SK-N-SH treated with all-trans-retinoic acid at 6 μM for 48 hours (cell line): ENCODE measurements at regions not wholly inside any gene's neighbourhood (a gene's known extent, or its start where the extent isn't known, plus 50 kb on each side); places are given as distances from the start of the nearest gene placed in this dataset.
A peak's percentile ranks its signal among the peaks of the same experiment; 100 is the strongest.

Experiments used
- ATAC-seq: fragments of 200-7000 bp; cut with Tn5 transposase; 3 replicates; pipeline ENCODE4 v1.9.1; 2020; ENCODE audit warnings: mild to moderate bottlenecking, moderate library complexity
- ARNTL ChIP-seq: fragments of 450-650 bp; formaldehyde crosslinking; IDR thresholded peaks from 2 replicates; pipeline ENCODE4 v1.5.0; 2020; ENCODE audit warnings: low read depth, mild to moderate bottlenecking, moderate library complexity, borderline replicate concordance
- BACH2 ChIP-seq: fragments of 250-450 bp; sonication (Bioruptor Pico); IDR thresholded peaks from 2 replicates; pipeline ENCODE4 v1.9.0; 2021; ENCODE audit warnings: mild to moderate bottlenecking, borderline replicate concordance
- CREB5 ChIP-seq: fragments of 250-450 bp; sonication (Bioruptor Pico); IDR thresholded peaks from 2 replicates; pipeline ENCODE4 v1.5.1; 2020; ENCODE audit warnings: low read depth, mild to moderate bottlenecking, moderate library complexity
- CSDC2 ChIP-seq: fragments of 250-450 bp; sonication (Bioruptor Pico); IDR thresholded peaks from 2 replicates; pipeline ENCODE4 v1.5.0; 2020; ENCODE audit warnings: mild to moderate bottlenecking, moderate library complexity
- CSRNP3 ChIP-seq: fragments of 250-450 bp; sonication (Bioruptor Pico); IDR thresholded peaks from 2 replicates; pipeline ENCODE4 v1.5.1; 2021; ENCODE audit warnings: mild to moderate bottlenecking, moderate library complexity
- GLIS3 ChIP-seq: fragments of 250-450 bp; sonication (Bioruptor Pico); IDR thresholded peaks from 2 replicates; pipeline ENCODE4 v1.5.0; 2020; ENCODE audit warnings: mild to moderate bottlenecking, moderate library complexity
- ISL1 ChIP-seq: fragments of 250-450 bp; sonication (Bioruptor Pico); IDR thresholded peaks from 2 replicates; pipeline ENCODE4 v2.1.2; 2022; ENCODE audit warnings: mild to moderate bottlenecking, moderate library complexity
- OSR1 ChIP-seq: fragments of 250-450 bp; sonication (Bioruptor Pico); IDR thresholded peaks from 2 replicates; pipeline ENCODE4 v1.8.0; 2022; ENCODE audit warnings: moderate library complexity, mild to moderate bottlenecking, inconsistent platforms
- POU6F1 ChIP-seq: fragments of 250-450 bp; sonication (Bioruptor Pico); IDR thresholded peaks from 2 replicates; pipeline ENCODE4 v1.8.0; 2021; ENCODE audit warnings: low read depth, mild to moderate bottlenecking, moderate library complexity, borderline replicate concordance
- PPARA ChIP-seq: fragments of 250-450 bp; sonication (Bioruptor Pico); IDR thresholded peaks from 2 replicates; pipeline ENCODE4 v1.5.0; 2020; ENCODE audit warnings: mild to moderate bottlenecking, borderline replicate concordance
- RARB ChIP-seq: fragments of 250-450 bp; sonication (Bioruptor Pico); IDR thresholded peaks from 2 replicates; pipeline ENCODE4 v1.8.0; 2021; ENCODE audit warnings: mild to moderate bottlenecking, moderate library complexity
- SNAI2 ChIP-seq: fragments of 250-450 bp; sonication (Bioruptor Pico); IDR thresholded peaks from 2 replicates; pipeline ENCODE4 v1.5.0; 2020; ENCODE audit warnings: mild to moderate bottlenecking, moderate library complexity
- TCF4 ChIP-seq: fragments of 250-450 bp; sonication (Bioruptor Pico); IDR thresholded peaks from 2 replicates; pipeline ENCODE4 v1.8.0; 2021; ENCODE audit warnings: mild to moderate bottlenecking, moderate library complexity, borderline replicate concordance
- TOX ChIP-seq: fragments of 250-450 bp; sonication (Bioruptor Pico); IDR thresholded peaks from 2 replicates; pipeline ENCODE4 v1.8.0; 2021; ENCODE audit warnings: mild to moderate bottlenecking, moderate library complexity, borderline replicate concordance
- TSHZ2 ChIP-seq: fragments of 250-450 bp; sonication (Bioruptor Pico); IDR thresholded peaks from 2 replicates; pipeline ENCODE4 v1.5.0; 2020; ENCODE audit warnings: mild to moderate bottlenecking, moderate library complexity
- ZC3H10 ChIP-seq: fragments of 250-450 bp; sonication (Bioruptor Pico); IDR thresholded peaks from 2 replicates; pipeline ENCODE4 v1.5.1; 2021; ENCODE audit warnings: mild to moderate bottlenecking, moderate library complexity
- ZFP3 ChIP-seq: fragments of 250-450 bp; sonication (Bioruptor Pico); IDR thresholded peaks from 2 replicates; pipeline ENCODE4 v1.5.0; 2020; ENCODE audit warnings: mild to moderate bottlenecking, moderate library complexity
- ZFP30 ChIP-seq: fragments of 450-650 bp; formaldehyde crosslinking; IDR thresholded peaks from 2 replicates; pipeline ENCODE4 v1.5.0; 2022; ENCODE audit warnings: mild to moderate bottlenecking, moderate library complexity
- ZNF565 ChIP-seq: fragments of 450-650 bp; formaldehyde crosslinking; conservative IDR thresholded peaks from 2 replicates; pipeline ENCODE4 v1.5.0; 2020; ENCODE audit warnings: low read depth, mild to moderate bottlenecking, moderate library complexity
- ZNF8 ChIP-seq: fragments of 450-650 bp; formaldehyde crosslinking; IDR thresholded peaks from 2 replicates; pipeline ENCODE4 v1.5.0; 2020; ENCODE audit warnings: mild to moderate bottlenecking, moderate library complexity

GRCh38 chr12:125983094-125983783 lies 918.0 kb downstream of the AACS start:
- TF ChIP-seq ZFP30 (CRISPR knock-in tag) (no peak), BACH2 (CRISPR knock-in tag) (no peak), ZNF8 (CRISPR knock-in tag) (no peak), POU6F1 (no peak), SNAI2 (CRISPR knock-in tag) (no peak), ZNF565 (CRISPR knock-in tag) (no peak), ZFP3 (CRISPR knock-in tag) (no peak), CREB5 (CRISPR knock-in tag) (no peak), OSR1 (no peak), CSRNP3 (no peak), PPARA (no peak), TCF4 (CRISPR knock-in tag) (no peak), TSHZ2 (no peak), RARB (CRISPR knock-in tag) (no peak), ISL1 (CRISPR knock-in tag) (no peak), TOX (CRISPR knock-in tag) (no peak)
- TF ChIP-seq, all 23 proteins: peak for 0
- ATAC-seq: peak; percentile 86

GRCh38 chr12:125983784-125984500 lies 918.7 kb downstream of the AACS start:
- TF ChIP-seq ISL1 (CRISPR knock-in tag): no peak
- no peak for TF ChIP-seq CSRNP3
- no peak for TF ChIP-seq ZFP30 (CRISPR knock-in tag)
- no peak for TF ChIP-seq POU6F1
- TF ChIP-seq TCF4 (CRISPR knock-in tag): no peak
- TF ChIP-seq GLIS3 (CRISPR knock-in tag): no peak
- TF ChIP-seq PPARA: no peak
- TF ChIP-seq ZC3H10 (CRISPR knock-in tag): no peak
- no peak for TF ChIP-seq ARNTL (CRISPR knock-in tag)
- no peak for TF ChIP-seq CSDC2
- ATAC-seq: peak; percentile 83
